Loucy (cell line): ENCODE measurements at regions not wholly inside any gene's neighbourhood (a gene's known extent, or its start where the extent isn't known, plus 50 kb on each side); places are given as distances from the start of the nearest gene placed in this dataset.

ENCODE experiments used
- CTCF ChIP-seq: fragments of 200-600 bp; sonication (generic); conservative IDR thresholded peaks from 2 replicates; pipeline ENCODE4 v1.5.1; 2014; ENCODE audit warnings: mild to moderate bottlenecking, antibody characterized with exemption, low read length
- EZH2phosphoT487 ChIP-seq: fragments of 200-600 bp; IDR thresholded peaks from 2 replicates; pipeline ENCODE4 v1.6.1; 2018; ENCODE audit warnings: antibody characterized with exemption, mild to moderate bottlenecking, moderate library complexity, borderline replicate concordance

- TF ChIP-seq CTCF (no peak), EZH2phosphoT487 (no peak)
Observed at GRCh38 chr2:15867194-15868171, 72.9 kb upstream of the MYCN start.
